22Rv1 (cell line): ENCODE measurements at regions not wholly inside any gene's neighbourhood (a gene's known extent, or its start where the extent isn't known, plus 50 kb on each side); places are given as distances from the start of the nearest gene placed in this dataset.

ENCODE experiments used
- ZFX ChIP-seq: fragments of 450-650 bp; IDR thresholded peaks from 2 replicates; pipeline ENCODE4 v1.6.1; 2017; ENCODE audit warnings: antibody characterized with exemption, borderline replicate concordance
- TF ChIP-seq, protein P1 (sequence below): fragments of 450-650 bp; IDR thresholded peaks from 2 replicates; pipeline ENCODE4 v1.5.1; 2017; ENCODE audit warnings: mild to moderate bottlenecking

DNA sequence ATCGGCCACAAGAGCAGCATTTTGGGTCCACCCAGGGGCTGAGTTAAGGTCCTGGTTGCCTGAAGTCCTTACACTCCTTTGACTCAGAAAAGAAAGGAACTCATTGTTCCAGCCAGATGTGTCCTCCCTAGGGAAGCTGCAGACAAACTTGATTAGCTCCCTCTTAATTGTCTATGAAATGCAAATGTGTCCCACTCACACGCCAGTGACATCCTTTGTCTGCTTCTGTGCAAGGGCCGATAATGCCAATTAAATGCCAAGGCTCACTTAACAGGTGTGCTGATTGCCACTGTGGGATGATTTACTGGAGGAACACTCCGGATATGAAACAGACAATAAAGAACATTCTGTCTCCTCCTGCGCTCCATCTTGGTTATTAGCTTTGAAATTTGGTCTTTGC, 332.9 kb upstream of the CPEB2 start:
- TF ChIP-seq, protein P1, sequence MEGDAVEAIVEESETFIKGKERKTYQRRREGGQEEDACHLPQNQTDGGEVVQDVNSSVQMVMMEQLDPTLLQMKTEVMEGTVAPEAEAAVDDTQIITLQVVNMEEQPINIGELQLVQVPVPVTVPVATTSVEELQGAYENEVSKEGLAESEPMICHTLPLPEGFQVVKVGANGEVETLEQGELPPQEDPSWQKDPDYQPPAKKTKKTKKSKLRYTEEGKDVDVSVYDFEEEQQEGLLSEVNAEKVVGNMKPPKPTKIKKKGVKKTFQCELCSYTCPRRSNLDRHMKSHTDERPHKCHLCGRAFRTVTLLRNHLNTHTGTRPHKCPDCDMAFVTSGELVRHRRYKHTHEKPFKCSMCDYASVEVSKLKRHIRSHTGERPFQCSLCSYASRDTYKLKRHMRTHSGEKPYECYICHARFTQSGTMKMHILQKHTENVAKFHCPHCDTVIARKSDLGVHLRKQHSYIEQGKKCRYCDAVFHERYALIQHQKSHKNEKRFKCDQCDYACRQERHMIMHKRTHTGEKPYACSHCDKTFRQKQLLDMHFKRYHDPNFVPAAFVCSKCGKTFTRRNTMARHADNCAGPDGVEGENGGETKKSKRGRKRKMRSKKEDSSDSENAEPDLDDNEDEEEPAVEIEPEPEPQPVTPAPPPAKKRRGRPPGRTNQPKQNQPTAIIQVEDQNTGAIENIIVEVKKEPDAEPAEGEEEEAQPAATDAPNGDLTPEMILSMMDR = no peak
- no peak for TF ChIP-seq ZFX
